H9 (cell line): ENCODE measurements at regions not wholly inside any gene's neighbourhood (a gene's known extent, or its start where the extent isn't known, plus 50 kb on each side); places are given as distances from the start of the nearest gene placed in this dataset.

Source experiments
- DNase-seq: peaks from one replicate; pipeline ENCODE4 v3.0.0-alpha.2; 2017
- H2AFZ ChIP-seq: one replicate; pipeline ENCODE4 v1.6.1; 2013; ENCODE audit warnings: mild to moderate bottlenecking, low read length, control low read depth, moderate library complexity
- H2AK5ac ChIP-seq: 2 replicates; pipeline ENCODE4 v1.6.1; 2013; ENCODE audit warnings: low read length, control low read depth, mixed read lengths; ENCODE audit not compliant: insufficient read length
- H2BK120ac ChIP-seq: one replicate; pipeline ENCODE4 v1.6.1; 2013; ENCODE audit warnings: low read depth, mild to moderate bottlenecking, low read length, control low read depth, inconsistent platforms; ENCODE audit not compliant: poor library complexity, severe bottlenecking
- H2BK12ac ChIP-seq: 2 replicates; pipeline ENCODE4 v1.6.1; 2013; ENCODE audit warnings: low read length, control low read depth, mixed read lengths, low read depth; ENCODE audit not compliant: insufficient read length
- H2BK15ac ChIP-seq: 2 replicates; pipeline ENCODE4 v1.6.1; 2013; ENCODE audit warnings: low read depth, low read length, control low read depth
- H2BK20ac ChIP-seq: one replicate; pipeline ENCODE4 v1.6.1; 2013; ENCODE audit warnings: low read depth, mild to moderate bottlenecking, low read length, control low read depth, inconsistent platforms; ENCODE audit not compliant: poor library complexity, severe bottlenecking
- H2BK5ac ChIP-seq: 2 replicates; pipeline ENCODE4 v1.6.1; 2013; ENCODE audit warnings: low read length, control low read depth, mixed read lengths; ENCODE audit not compliant: insufficient read length
- H3K14ac ChIP-seq: 2 replicates; pipeline ENCODE4 v1.6.1; 2013; ENCODE audit warnings: low read length, control low read depth; ENCODE audit not compliant: insufficient read depth
- H3K18ac ChIP-seq: 2 replicates; pipeline ENCODE4 v1.6.1; 2013; ENCODE audit warnings: low read depth, mild to moderate bottlenecking, mixed read lengths, low read length, control low read depth; ENCODE audit not compliant: insufficient read length
- H3K23ac ChIP-seq: 2 replicates; pipeline ENCODE4 v1.6.1; 2013; ENCODE audit warnings: low read length, control low read depth, mixed read lengths, low read depth; ENCODE audit not compliant: insufficient read length
- H3K23me2 ChIP-seq: 2 replicates; pipeline ENCODE4 v1.6.1; 2013; ENCODE audit warnings: low read depth, mild to moderate bottlenecking, mixed read lengths, low read length, control low read depth; ENCODE audit not compliant: insufficient read length, poor library complexity, severe bottlenecking
- H3K27ac ChIP-seq: 2 replicates; pipeline ENCODE4 v1.5.1; 2013; ENCODE audit warnings: low read length, control low read depth, mixed read lengths, low read depth; ENCODE audit not compliant: insufficient read length
- H3K27me3 ChIP-seq: 2 replicates; pipeline ENCODE4 v1.6.1; 2013; ENCODE audit warnings: low read length, control low read depth, inconsistent platforms; ENCODE audit not compliant: insufficient read depth
- H3K4ac ChIP-seq: 2 replicates; pipeline ENCODE4 v1.6.1; 2013; ENCODE audit warnings: low read depth, mild to moderate bottlenecking, control low read depth, inconsistent platforms, low read length, moderate library complexity
- H3K4me1 ChIP-seq: 2 replicates; pipeline ENCODE4 v1.6.1; 2013; ENCODE audit warnings: low read length, control low read depth, inconsistent platforms; ENCODE audit not compliant: insufficient read depth
- H3K4me2 ChIP-seq: 2 replicates; pipeline ENCODE4 v1.6.1; 2013; ENCODE audit warnings: low read length, control low read depth, mixed read lengths; ENCODE audit not compliant: insufficient read length, insufficient read depth
- H3K56ac ChIP-seq: 2 replicates; pipeline ENCODE4 v1.6.1; 2013; ENCODE audit warnings: low read depth, mild to moderate bottlenecking, mixed read lengths, low read length, control low read depth; ENCODE audit not compliant: insufficient read length
- H3K79me1 ChIP-seq: 2 replicates; pipeline ENCODE4 v1.6.1; 2013; ENCODE audit warnings: low read depth, mild to moderate bottlenecking, moderate library complexity, low read length, control low read depth, inconsistent platforms; ENCODE audit not compliant: insufficient read depth, poor library complexity, severe bottlenecking
- H3K79me2 ChIP-seq: 2 replicates; pipeline ENCODE4 v1.6.1; 2013; ENCODE audit warnings: low read length, control low read depth, inconsistent platforms; ENCODE audit not compliant: insufficient read depth
- H3K9ac ChIP-seq: 2 replicates; pipeline ENCODE4 v1.6.1; 2013; ENCODE audit warnings: low read length, control low read depth, mixed read lengths; ENCODE audit not compliant: insufficient read length; ENCODE audit errors: extremely low read depth
- H3K9me3 ChIP-seq: one replicate; pipeline ENCODE4 v1.6.1; 2013; ENCODE audit warnings: low read depth, low read length, inconsistent platforms; ENCODE audit not compliant: control insufficient read depth
- H3T11ph ChIP-seq: one replicate; pipeline ENCODE4 v1.6.1; 2013; ENCODE audit warnings: mild to moderate bottlenecking, low read length, control low read depth, inconsistent platforms
- H4K20me1 ChIP-seq: one replicate; pipeline ENCODE4 v1.6.1; 2013; ENCODE audit not compliant: control insufficient read depth, insufficient read length, insufficient read depth
- H4K5ac ChIP-seq: 2 replicates; pipeline ENCODE4 v1.6.1; 2013; ENCODE audit warnings: low read depth, mild to moderate bottlenecking, mixed read lengths, low read length, control low read depth; ENCODE audit not compliant: insufficient read length
- H4K8ac ChIP-seq: replicated peaks from 2 replicates; pipeline ENCODE4 v1.6.1; 2013; ENCODE audit warnings: low read length, control low read depth, mixed read lengths, low read depth; ENCODE audit not compliant: insufficient read length
- H4K91ac ChIP-seq: 2 replicates; pipeline ENCODE4 v1.6.1; 2013; ENCODE audit warnings: low read depth, mild to moderate bottlenecking, moderate library complexity, mixed read lengths, low read length, control low read depth; ENCODE audit not compliant: insufficient read length
- H3K27ac Mint-ChIP-seq, 3 experiments: 2 replicates in 2 of 3; 3 replicates in 1 of 3; pipeline ENCODE4 v1.8.0; 2020 to 2021; ENCODE audit warnings: mixed read lengths in 3 of 3, mild to moderate bottlenecking in 1 of 3, moderate library complexity in 1 of 3
- H3K27me3 Mint-ChIP-seq: 2 replicates; pipeline ENCODE4 v1.8.0; 2021; ENCODE audit warnings: low read depth, mild to moderate bottlenecking, moderate library complexity, mixed read lengths
- H3K36me3 Mint-ChIP-seq, 3 experiments: 2 replicates in 2 of 3; 3 replicates in 1 of 3; pipeline ENCODE4 v1.8.0; 2020 to 2021; ENCODE audit warnings: low read depth in 3 of 3, mixed read lengths in 3 of 3; ENCODE audit not compliant: insufficient read depth in 1 of 3
- H3K4me1 Mint-ChIP-seq, 2 experiments: 2 replicates each; pipeline ENCODE4 v1.8.0; 2020; ENCODE audit warnings: mixed read lengths in 2 of 2
- H3K4me3 Mint-ChIP-seq, 2 experiments: 2 replicates in 1 of 2; 3 replicates in 1 of 2; pipeline ENCODE4 v1.8.0; 2020 to 2021; ENCODE audit warnings: mild to moderate bottlenecking in 2 of 2, mixed read lengths in 2 of 2, moderate library complexity in 1 of 2
- H3K9me3 Mint-ChIP-seq, 2 experiments: 2 replicates in 1 of 2; 3 replicates in 1 of 2; pipeline ENCODE4 v1.8.0; 2020; ENCODE audit warnings: mild to moderate bottlenecking in 2 of 2, mixed read lengths in 2 of 2, moderate library complexity in 1 of 2
- CTCF ChIP-seq: fragments of 200-600 bp; sonication (generic); conservative IDR thresholded peaks from 3 replicates; pipeline ENCODE4 v1.8.0; 2021; ENCODE audit warnings: antibody characterized with exemption, mild to moderate bottlenecking
- WGBS: extraction: QIAGEN DNeasy Blood & Tissue Kit; methylation state at CpG from one replicate; pipeline ENCODE4 v1.1.7; 2013; ENCODE audit warnings: missing lambda C conversion rate, low lambda C conversion rate, mixed read lengths; ENCODE audit not compliant: insufficient read length; ENCODE audit errors: extremely low coverage; 5-methylcytosine and 5-hydroxymethylcytosine counted together

- Histone ChIP-seq H4K20me1 (no peaks in the 10 kb centered on the region), H3K27me3 (no peaks in the 10 kb centered on the region), H2AK5ac (no peak overlapping the region), H4K5ac (no peak overlapping the region), H3K9me3 (no peaks in the 10 kb centered on the region), H3K4me1 (no peaks in the 10 kb centered on the region), H2BK15ac (no peak overlapping the region), H3K79me1 (no peaks in the 10 kb centered on the region), H3K27ac (no peak overlapping the region), H3K4me2 (no peak overlapping the region), H3T11ph (no peak overlapping the region), H3K18ac (no peak overlapping the region), H2BK12ac (no peak overlapping the region), H3K23ac (no peak overlapping the region), H4K91ac (no peak overlapping the region), H2BK20ac (no peak overlapping the region), H2BK120ac (no peak overlapping the region), H3K4ac (no peak overlapping the region), H3K56ac (no peak overlapping the region), H4K8ac (no peak overlapping the region), H3K14ac (no peak overlapping the region), H2BK5ac (no peak overlapping the region), H2AFZ (no peak overlapping the region), H3K79me2 (no peaks in the 10 kb centered on the region), H3K23me2 (no peaks in the 10 kb centered on the region), H3K9ac (no peak overlapping the region)
- peaks cover 2% of the 10 kb centered on the region; the same call in 1 of the 2 replicates for H3K27me3 Mint-ChIP-seq
- H3K4me3 Mint-ChIP-seq: no peak overlapping the region
- H3K36me3 Mint-ChIP-seq: peaks cover 0 to 11% (median 0%) of the 10 kb centered on the region in 3 experiments; a peak in 3 of 7 replicates
- peaks cover 5 to 11% of the 10 kb centered on the region in 2 experiments for H3K4me1 Mint-ChIP-seq
- no CpG with 5 or more reads among the region's 9 CpGs for WGBS
- peaks cover 10% of the 10 kb centered on the region in 2 experiments; a peak in 4 of 5 replicates for H3K9me3 Mint-ChIP-seq
- no peak for TF ChIP-seq CTCF
- H3K27ac Mint-ChIP-seq: no peak overlapping the region
- no peak for DNase-seq
These were observed 199.6 kb upstream of the MKI67 start for GRCh38 chr10:128325788-128326187.
